NCI-H2107 treated with DMSO at 0.1 percent for 48 hours (cell line): ENCODE measurements at regions not wholly inside any gene's neighbourhood (a gene's known extent, or its start where the extent isn't known, plus 50 kb on each side); places are given as distances from the start of the nearest gene placed in this dataset.

Experiments used
- DNase-seq: peaks from one replicate; lab custom pipeline; 2025; ENCODE audit not compliant: unreplicated experiment; lab: John Stamatoyannopoulos, UW

DNA sequence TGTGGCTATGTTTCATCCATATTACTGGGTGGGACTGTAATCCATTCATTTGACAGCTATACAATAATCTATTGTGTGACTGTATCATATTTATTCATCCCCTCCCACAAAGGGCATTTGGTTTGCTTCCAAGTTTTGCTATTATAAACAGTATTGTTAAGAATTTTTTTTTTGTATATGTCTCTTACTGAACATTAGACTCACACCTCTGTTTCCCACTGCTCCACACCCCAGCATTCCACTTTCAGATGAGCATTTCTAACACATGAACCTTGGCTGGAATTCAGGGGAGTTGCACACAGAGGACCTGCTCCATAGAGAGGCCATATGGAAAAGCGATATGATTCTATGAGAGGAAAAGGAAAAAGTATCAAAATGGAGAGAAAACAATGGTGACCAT is 81.6 kb upstream of the DKK2 start:
- no peak for DNase-seq

DNA sequence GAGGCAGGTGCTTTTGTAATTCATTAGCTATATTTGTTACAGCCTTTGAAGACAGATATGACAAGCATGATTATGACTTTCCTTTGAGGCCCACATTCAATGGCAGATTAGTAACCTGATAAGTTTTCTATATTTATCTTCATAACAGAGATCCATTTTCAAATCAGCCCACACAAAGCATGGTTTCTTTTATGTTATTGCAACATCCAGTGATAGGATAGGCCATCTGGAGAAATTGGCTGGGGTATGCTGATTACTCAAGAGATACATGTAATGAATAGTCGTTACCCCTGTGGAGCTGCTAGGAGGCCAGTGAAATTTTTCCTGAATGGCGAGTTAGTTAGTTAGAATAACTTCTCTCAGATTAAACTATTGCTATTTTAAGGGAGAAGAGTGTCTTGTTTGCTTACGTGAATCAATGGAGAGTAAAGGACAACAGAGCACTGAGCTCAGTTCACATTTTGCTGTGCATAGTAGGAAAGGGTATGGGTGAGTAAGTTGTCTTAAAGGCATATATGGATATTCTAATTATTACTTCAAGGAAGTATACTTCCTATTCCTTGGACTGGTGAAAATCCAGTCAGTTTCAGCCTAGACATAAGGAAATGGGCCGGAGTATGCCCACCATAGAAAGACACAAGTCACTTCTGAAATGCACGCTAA is 79.2 kb upstream of the DKK2 start:
- no peak for DNase-seq

DNA sequence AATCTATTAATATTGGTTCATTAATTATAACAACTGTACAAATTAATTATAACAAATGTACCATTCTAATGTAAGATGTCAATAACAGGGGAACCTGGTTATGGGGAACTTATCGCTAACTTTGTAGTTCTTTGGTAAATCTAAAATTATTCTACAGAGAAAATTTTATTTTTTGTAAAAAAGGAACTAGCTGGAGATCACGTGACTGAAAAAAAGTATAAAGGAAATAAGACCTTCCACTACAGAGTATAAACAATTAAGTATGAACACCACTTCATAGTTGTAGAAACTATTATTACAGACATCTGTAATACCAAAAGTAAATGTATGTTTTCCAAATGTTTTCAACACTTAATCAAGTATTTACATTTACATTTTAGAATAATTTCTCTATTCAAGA is 77.9 kb upstream of the DKK2 start:
- no peak for DNase-seq

DNA sequence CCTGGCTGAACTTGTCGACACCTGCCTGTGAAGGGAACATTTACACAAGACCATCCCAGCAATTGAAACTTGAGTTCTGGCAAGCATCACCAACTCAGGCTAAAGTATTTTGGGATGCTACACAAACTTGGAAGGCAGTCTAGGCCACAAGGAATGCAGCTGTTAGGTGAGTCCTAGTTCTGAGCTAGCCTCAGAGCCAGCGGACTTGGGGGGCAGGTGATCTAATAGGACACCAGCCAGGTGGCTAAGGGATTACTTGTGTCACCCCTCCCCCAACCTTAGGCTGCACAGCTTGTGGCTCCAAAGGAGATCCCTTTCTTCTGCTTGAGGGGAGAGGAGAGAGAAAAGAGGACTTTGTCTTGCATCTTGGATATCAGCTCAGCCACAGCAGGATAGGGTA is 62.3 kb upstream of the DKK2 start:
- DNase-seq, result no peak

DNA sequence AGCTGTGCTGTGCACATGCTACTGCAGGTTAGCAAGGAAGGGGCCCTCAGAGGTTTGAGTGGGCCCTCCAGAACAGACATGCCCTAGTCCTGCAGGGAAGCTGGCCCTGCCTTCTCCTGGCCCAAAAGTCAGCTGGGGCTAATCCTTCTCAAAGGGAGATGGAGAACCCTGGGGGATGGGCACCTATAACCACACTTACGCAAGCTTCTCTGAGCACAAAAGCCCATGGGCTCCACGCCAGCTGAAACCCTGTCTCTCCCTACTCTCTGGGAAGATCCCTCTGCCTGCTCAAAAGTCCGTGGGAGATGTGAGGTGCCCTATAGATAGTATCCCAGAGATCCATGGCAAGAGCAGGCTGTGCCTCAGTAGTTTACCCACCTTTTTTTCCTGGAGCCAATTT is 58.9 kb upstream of the DKK2 start:
- DNase-seq, result no peak

DNA sequence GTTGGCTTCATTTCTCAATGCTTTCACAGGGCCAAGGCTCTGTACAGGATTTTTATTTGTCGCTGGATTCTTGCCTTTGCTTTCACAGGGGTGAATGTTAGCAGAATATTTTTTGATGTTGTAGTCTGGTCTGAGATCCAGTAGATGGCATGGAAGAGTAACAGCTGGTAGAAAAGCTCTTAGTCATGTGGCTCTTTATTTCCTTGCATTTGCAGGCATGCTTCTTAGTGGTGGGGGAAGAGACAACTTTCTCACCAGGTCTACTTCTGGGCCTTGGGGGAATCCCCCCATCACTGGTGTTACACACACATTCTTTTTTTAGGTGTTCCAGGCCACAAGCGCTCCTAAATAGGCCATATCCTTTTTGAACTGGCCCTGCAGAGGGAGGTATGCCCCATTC is 58.2 kb upstream of the DKK2 start:
- DNase-seq, result no peak
